Tibial artery (tissue), 4 donors: ENCODE measurements at regions not wholly inside any gene's neighbourhood (a gene's known extent, or its start where the extent isn't known, plus 50 kb on each side); places are given as distances from the start of the nearest gene placed in this dataset.

Experiments used
- DNase-seq, 2 donors: peaks; one replicate each; pipeline ENCODE4 v3.0.0-alpha.2; 2019
- H3K27ac ChIP-seq, 2 donors: fragments of 200-600 bp; sonication (generic) in 1 of 2; 1 replicate in 1 of 2; 2 replicates in 1 of 2; pipeline ENCODE4 v1.5.1; 2018 to 2019; ENCODE audit warnings: mild to moderate bottlenecking in 1 of 2
- H3K27me3 ChIP-seq, 2 donors: fragments of 200-600 bp; sonication (generic) in 1 of 2; one replicate each; pipeline versions ENCODE4 v1.5.1 to v1.6.0; 2016 to 2019
- H3K36me3 ChIP-seq, 3 donors: fragments of 200-600 bp; sonication (generic) in 2 of 3; one replicate each; pipeline ENCODE4 v1.5.1; 2016 to 2019; ENCODE audit warnings: mild to moderate bottlenecking in 2 of 3
- H3K4me1 ChIP-seq, 4 donors: fragments of 200-600 bp; sonication (generic) in 2 of 4; 1 replicate in 3 of 4; 2 replicates in 1 of 4; pipeline ENCODE4 v1.5.1; 2016 to 2019
- H3K4me3 ChIP-seq, 2 donors: fragments of 200-600 bp; sonication (generic) in 1 of 2; 1 replicate in 1 of 2; 2 replicates in 1 of 2; pipeline ENCODE4 v1.5.1; 2018 to 2019; ENCODE audit warnings: mild to moderate bottlenecking in 2 of 2
- H3K9me3 ChIP-seq, 3 donors: fragments of 200-600 bp; sonication (generic) in 1 of 3; one replicate each; pipeline ENCODE4 v1.5.1; 2016 to 2019
- CTCF ChIP-seq, 2 experiments: fragments of 200-600 bp in 1 of 2; fragments of 450-650 bp in 1 of 2; IDR thresholded peaks; one replicate each; pipeline ENCODE4 v1.5.1; 2017 to 2019; ENCODE audit warnings: antibody characterized with exemption in 2 of 2, mild to moderate bottlenecking in 1 of 2, moderate library complexity in 1 of 2
- intact Hi-C: fragments of 100-400 bp; cut with DNase I; formaldehyde crosslinking; loops from one replicate; pipeline ENCODE4 v1.15.0; 2023; ENCODE audit warnings: low total_unique reads

- peak; percentile 85 to 87 for DNase-seq
- Histone ChIP-seq H3K9me3 (no peaks in the 10 kb centered on the region), H3K36me3 (no peaks in the 10 kb centered on the region), H3K4me3 (no peak overlapping the region), H3K4me1 (peaks cover 0 to 33% (median 24%) of the 10 kb centered on the region in 4 donors), H3K27ac (peak overlapping the region; percentile 65 to 73), H3K27me3 (no peaks in the 10 kb centered on the region)
- TF ChIP-seq CTCF (IDR thresholded peaks at IDR 0.05), result no peak
- intact Hi-C loops, result loop anchor here (10.0 kb wide), 1 partner anchor 199 kb away; no protein-coding TSS in a partner anchor
Measured at GRCh38 chr6:134373282-134373922, 55.5 kb upstream of the SGK1 start.

GRCh38 chr6:134372603-134373281, 54.8 kb upstream of the SGK1 start:
- no peak for TF ChIP-seq CTCF (IDR thresholded peaks at IDR 0.05)
- peak; percentile 79 to 82 for DNase-seq
- Histone ChIP-seq H3K27me3 (no peaks in the 10 kb centered on the region), H3K36me3 (no peaks in the 10 kb centered on the region), H3K4me3 (no peak overlapping the region), H3K9me3 (no peaks in the 10 kb centered on the region), H3K4me1 (peaks cover 0 to 33% (median 24%) of the 10 kb centered on the region in 4 donors), H3K27ac (peak overlapping the region; percentile 65 to 73)
- intact Hi-C loops, result loop anchor here (10.0 kb wide), 1 partner anchor 198 kb away; no protein-coding TSS in a partner anchor

- no peaks in the 10 kb centered on the region for H3K27me3 ChIP-seq
- no peak overlapping the region for H3K27ac ChIP-seq
- no peaks in the 10 kb centered on the region for H3K9me3 ChIP-seq
- no peak for TF ChIP-seq CTCF (IDR thresholded peaks at IDR 0.05)
- peaks cover 0 to 16% (median 12%) of the 10 kb centered on the region in 4 donors for H3K4me1 ChIP-seq
- H3K36me3 ChIP-seq, result no peaks in the 10 kb centered on the region
- H3K4me3 ChIP-seq, result no peak overlapping the region
- intact Hi-C loops, result no loop called here
- no peak for DNase-seq
Measured at GRCh38 chr6:134368670-134369069, 50.8 kb upstream of the SGK1 start.
